COR-L47 (cell line): ENCODE measurements at regions not wholly inside any gene's neighbourhood (a gene's known extent, or its start where the extent isn't known, plus 50 kb on each side); places are given as distances from the start of the nearest gene placed in this dataset.

Source experiments
- DNase-seq: peaks from one replicate; lab custom pipeline; 2025; lab: John Stamatoyannopoulos, UW

DNA sequence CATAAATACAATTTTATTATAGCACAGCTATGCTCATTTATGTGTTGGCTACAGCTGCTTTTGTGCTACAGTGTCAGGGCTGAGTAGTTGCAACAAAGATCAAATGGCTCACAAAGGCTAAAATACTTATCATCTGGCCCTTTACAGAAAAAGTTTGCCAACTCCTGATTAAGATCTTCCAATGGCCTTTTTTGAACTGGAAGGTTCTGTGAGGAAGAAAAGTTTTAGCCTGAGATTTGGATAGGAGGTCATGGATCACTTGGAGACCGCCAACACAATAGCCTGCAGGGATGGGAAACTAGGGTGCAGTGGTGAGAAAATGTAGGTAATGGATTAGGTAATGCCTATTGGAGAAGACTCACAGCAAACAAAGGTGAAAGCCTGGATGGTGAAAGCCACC is 169.8 kb downstream of the NOC3L start:
- no peak for DNase-seq

DNA sequence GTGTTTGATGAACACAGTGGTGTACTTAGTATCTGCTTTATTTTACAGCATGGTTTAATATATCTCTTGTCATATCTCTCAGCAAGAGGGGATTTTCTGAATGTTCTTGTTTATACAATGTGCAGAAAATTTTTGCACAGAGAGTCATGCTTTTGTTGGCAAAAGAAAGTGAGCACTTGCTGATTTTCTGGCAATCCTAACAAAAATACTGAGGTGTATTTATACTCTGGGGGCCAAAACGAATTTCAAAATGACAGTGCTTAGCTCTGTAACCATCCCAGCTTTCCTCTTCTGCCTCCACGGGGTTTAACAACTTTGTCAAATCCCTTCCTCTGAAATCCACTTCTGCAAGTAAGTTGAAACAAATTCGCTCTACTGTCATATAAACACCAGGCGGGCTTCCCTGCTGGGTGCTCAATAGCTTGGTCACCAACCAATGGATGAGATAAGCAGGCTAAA is 169.2 kb downstream of the NOC3L start:
- DNase-seq, result no peak

DNA sequence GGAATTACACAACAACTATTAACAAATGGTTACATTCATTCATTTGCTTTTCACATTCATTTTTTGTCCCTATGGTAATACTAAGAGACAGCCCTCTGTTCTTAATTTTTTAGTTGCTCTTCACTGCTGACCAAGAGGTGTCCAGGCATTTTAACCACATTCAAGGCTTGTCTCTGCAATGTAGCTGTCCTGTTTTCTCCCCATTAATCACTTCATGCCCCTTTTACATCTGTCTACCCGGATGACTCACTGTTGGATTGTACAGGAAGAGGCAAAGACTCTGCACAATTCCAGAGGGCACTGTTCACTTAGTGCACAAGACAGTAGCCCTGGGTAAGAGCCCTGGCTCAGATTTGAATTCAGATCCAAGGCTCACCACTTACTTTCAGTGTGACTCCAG is 168.5 kb downstream of the NOC3L start:
- no peak for DNase-seq

DNA sequence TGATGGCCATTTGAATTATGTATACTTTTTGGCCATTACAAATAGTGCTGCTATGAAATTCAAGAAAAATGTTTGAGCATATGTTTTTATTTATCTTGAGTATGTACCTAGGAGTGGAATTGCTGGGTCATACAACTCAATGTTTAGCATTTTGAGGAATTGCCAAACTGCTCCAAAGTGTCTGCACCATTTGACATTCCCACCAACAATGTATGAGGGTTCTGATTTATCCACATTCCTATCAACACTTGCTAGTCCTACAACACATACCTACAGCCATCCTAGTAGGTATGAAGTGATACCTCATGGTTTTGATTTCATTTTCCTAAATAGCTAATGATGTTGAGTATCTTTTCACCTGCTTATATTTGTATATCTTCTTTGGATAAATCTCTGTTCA is 165.5 kb downstream of the NOC3L start:
- no peak for DNase-seq

DNA sequence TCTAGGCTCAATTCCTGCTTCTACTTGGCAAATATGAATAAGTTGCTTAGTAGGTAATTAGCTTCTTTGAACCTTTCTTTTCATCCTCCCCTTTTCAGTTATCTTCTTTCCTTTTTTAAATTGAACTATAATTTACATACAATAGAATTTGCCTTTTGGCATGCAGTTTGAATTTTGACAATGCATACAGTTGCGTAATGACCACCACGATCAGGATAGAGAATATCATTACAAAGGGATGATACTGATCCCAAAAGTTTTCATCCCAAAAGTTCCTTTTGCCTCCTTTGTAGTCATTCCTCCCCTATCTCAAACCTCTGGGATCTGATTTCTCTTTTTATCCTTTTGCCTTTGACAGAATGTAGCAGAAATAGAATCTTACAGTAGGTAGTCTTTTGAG is 164.4 kb downstream of the NOC3L start:
- DNase-seq, result no peak

GRCh38 chr10:94199565-94199964 is 163.2 kb downstream of the NOC3L start:
- DNase-seq, result no peak

DNA sequence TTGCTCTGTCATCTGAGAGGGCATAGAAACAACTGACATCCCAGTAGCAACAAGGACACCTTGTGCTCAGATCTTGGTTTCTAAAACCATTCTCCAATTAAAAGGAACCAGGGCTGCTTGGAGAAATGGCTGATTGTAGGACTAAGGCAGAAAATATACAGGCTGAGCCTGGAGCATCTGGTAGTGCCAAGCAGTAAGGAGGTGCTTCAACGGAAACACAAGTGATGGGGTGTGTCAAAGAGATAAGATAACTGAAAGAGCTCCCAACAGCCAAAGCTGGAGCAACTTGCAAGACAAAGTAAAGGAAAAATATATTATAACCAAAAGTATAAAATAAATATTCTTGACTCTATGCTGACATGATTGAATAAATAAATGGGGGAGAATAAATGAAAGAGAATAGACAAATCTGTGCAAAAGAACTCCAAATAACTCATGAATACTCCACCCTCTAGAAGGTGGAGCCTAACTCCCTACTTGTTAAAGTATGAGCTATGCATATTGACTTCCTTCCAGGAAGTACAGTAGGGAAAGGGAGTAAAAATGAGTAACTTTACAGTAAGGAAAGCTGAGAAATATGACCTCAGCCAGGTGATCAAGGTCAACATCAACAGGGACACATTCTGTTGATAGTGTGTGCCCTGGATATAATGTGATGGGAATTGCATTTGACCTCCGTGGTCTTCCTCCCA is 162.4 kb downstream of the NOC3L start:
- no peak for DNase-seq

DNA sequence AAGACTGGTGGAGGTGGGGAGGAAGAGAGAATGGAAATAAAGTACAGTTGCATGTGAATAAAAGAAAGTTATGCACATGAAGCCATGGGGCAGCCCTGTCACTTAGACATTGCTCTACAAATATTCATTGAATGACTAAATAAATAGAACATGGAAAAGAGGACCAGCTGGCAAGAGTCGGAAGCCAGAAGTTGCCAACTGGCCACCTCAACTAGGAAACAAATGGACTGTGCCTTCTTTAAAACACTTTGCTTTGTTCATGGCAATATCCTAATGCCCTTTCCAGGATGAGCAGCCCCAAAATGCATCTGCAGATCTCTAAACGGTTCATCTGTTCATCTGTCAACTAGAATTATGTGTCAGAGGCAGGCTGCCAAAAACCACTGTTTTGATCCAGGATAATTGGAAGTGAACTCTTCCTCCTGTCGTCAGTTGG is 157.3 kb downstream of the NOC3L start:
- DNase-seq, result no peak

DNA sequence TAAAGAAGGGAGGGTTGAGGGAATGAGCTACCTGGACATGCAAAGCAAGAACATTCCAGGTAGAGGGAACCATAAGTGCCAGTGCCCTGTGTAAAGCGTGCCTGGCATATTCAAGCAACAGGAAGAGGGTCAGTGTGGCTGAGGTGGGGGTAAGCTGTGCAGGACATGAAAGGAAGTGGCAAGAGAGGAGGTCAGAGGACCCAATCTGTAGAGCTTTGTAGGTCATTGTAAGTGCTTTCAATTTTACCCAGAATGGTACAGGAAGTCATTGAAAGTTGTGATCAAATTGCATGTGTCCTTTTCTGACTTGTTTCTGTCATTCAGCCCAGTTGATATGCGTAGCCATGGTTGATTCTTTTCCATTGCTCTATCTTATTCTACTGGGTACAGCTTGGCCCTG is 156.6 kb downstream of the NOC3L start:
- DNase-seq, result no peak

DNA sequence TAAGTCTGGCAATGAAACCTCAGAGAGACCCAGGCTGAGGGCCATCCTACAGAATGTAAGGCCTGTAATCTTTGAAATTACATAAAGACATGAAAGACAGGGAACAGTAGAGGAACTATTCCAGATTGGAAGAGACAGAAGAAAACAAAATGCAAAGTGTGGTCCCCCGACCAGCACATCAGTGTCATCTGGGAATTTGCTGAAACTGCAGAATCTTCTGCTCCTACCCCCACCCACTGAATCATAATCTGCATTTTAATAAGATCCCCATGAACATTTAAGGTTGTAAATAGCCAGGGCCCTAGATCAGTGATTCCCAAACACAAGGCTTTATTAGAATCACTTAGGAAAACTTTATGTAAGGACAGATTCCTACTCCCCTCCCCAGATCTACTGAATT is 154.4 kb downstream of the NOC3L start:
- no peak for DNase-seq

DNA sequence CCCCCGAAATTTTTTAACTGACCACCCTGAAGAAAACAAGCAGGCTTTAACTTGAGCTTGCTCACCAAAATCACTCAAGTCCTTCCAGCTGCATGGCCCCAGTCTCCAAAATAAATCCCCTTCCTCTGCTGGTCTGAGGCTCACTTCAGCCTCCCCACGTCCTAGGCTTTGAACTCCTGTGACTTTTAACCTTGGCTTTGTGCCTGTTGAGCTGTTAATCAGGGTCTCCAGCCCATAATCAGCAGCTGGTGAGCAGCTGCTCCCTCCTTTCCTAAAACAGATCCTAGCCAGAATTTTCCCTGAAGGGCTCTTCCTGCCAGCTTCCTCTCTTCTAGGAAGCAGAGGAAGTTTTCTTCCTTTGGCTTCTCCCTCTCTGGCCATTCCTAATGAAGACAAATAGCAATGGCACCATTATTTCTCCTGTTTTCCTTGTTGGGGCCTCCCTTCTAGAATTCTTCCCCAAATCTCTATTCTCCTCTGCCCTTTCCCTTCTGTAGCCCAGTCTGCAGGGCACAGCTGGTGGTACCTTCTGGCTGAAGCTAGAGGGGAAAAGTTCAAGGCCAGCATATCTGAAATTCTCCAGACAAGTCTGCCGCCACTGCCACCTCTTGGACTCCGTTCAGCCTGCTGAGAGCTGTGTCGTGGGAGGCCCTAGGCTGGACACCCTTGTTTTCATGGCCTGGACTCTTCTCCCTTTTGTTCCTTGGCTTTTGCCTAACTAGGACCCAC is 152.1 kb downstream of the NOC3L start:
- no peak for DNase-seq

DNA sequence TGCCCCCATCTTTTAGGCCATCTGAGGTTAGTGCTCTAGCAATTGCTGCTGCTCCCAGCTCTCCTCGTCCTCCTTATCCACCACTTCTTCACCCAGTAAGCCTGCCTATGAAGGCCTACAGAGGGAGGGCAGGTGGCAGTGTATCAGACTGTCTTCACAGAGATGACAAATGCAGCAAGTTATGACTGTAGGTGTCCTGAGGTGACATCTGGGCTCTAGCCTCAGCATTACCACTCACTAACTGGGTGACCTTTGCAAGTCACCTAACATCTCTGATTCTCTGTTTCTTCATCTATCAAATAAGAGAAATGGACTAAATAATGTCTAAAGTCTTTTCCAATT is 151.6 kb downstream of the NOC3L start:
- DNase-seq, result no peak

GRCh38 chr10:94213001-94213530 is 149.7 kb downstream of the NOC3L start:
- no peak for DNase-seq

DNA sequence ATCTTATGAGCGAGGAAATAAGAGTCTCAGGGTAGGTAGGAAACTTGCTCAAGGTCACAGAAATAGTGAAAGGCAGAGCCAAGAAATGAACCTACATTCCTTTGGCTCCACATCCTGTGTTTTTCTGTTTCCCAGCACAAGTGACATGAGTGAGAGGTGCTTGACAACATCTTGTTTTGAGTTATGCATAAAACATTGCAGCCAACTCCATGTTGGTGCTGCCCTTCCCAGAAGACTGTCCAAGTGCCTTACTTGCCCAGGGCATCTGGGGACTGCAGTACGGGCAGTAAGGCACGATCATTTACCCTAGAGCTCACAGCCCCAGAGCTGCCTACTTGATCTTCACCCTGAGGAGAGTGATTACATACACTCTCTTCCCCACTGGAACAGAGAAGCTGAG is 148.8 kb downstream of the NOC3L start:
- no peak for DNase-seq

GRCh38 chr10:94214481-94214893 is 148.3 kb downstream of the NOC3L start:
- no peak for DNase-seq

GRCh38 chr10:94216201-94216600 is 146.5 kb downstream of the NOC3L start:
- no peak for DNase-seq

DNA sequence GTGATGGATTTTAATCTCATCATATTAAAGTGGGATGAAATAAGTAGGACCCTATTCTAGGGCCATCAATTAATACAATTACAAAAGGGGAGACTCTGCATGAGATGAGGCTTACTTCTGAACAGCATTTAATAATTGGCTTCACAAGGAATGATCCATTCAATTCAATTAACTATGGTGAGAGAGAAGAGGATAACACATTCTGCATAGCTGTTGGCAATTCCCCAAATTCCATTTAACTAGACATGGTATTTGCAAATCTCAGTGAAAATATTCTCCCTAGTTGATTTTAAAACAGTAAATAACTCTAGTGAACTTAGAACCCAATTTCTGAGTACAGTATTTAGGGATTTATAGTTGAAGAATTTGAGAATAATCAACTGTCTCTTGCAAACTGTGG is 145.3 kb downstream of the NOC3L start:
- no peak for DNase-seq

DNA sequence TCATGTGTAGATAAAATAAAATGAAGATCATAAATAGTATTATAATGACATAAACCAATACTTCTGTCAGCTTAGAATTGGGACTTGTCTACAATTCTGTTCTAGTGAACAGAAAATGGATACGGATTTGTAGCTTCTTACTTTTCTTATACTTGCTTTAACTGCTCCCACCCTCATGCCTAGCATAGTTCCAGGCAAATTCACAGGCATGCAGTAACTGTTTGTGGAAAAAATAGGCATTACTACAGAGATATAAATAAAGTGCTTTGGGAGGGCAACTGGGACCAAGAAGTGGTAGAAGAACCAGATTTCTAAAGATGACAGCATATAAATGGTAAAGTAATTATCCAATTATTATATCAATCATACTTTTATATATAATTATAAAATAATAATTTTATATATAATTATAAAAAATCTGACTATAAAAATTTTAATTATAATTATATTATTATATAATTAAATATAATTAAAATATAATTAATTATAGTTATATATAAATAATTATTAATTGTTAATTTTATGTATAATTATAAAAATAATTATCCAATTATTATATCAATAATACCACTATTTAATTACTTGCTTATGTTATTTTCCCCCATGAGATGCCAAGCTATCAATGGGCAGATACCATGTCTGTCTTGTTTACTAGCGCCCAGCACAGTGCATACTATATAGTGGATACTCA is 144.1 kb downstream of the NOC3L start:
- DNase-seq, result no peak

GRCh38 chr10:94219829-94220228 is 142.9 kb downstream of the NOC3L start:
- DNase-seq, result no peak

DNA sequence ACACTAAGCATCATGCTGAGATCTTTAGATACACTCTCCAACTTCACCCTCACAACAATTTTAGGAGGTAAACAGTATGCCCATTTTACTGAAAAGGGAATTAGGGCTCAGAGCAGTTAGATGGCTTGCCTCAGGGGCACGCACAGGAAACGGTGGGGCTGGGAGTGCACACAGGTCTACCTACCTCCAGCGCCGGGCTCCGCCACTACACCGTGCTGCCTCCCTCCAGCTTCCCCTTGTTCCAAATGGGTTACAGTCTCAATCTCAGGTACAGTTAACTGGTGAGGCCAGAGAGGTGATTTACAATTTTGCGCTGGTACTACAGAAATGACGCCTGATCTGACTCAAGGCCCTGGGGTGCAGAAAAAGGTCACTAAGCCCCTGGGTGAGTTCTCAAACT is 142.0 kb downstream of the NOC3L start:
- DNase-seq, result no peak

DNA sequence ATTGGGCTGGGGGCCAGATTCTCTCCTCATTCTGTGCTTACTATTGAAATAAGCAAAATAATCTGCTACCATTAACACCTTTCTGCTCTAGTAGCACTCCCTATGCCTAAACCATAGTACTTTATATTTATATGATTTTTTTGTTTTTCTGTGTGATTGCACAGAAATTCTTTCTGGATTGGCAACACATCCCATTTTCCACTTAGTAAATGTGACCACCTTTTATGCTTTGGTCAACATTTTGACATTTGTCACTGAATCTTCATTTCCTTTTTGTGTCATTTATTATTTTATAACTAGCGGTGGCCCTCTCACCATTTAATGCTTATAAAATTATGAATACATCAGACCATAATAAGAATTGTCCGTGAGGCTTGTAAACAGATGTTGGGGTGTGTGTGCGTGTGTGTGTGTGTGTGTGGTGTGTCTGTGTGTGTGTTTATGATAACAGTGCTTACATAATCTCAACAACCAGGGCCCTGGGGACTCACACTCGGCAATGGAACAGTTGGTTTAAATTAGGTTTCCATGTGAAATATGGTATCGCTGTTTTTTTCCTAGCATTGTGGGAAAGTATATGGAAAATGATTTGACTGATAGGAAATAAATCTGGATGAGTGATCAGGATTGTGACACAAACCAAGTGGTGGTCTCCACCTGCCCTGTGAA is 138.9 kb downstream of the NOC3L start:
- DNase-seq, result no peak

GRCh38 chr10:94224656-94225055 is 138.1 kb downstream of the NOC3L start:
- DNase-seq, result no peak
